SK-N-SH treated with all-trans-retinoic acid at 6 μM for 48 hours (cell line): ENCODE measurements at regions not wholly inside any gene's neighbourhood (a gene's known extent, or its start where the extent isn't known, plus 50 kb on each side); places are given as distances from the start of the nearest gene placed in this dataset.

ENCODE experiments used
- PATZ1 ChIP-seq: fragments of 250-450 bp; sonication (Bioruptor Pico); IDR thresholded peaks from 2 replicates; pipeline ENCODE4 v1.8.0; 2020; ENCODE audit warnings: mild to moderate bottlenecking, moderate library complexity, borderline replicate concordance
- TCF4 ChIP-seq: fragments of 250-450 bp; sonication (Bioruptor Pico); IDR thresholded peaks from 2 replicates; pipeline ENCODE4 v1.8.0; 2021; ENCODE audit warnings: mild to moderate bottlenecking, moderate library complexity, borderline replicate concordance
- TSHZ2 ChIP-seq: fragments of 250-450 bp; sonication (Bioruptor Pico); IDR thresholded peaks from 2 replicates; pipeline ENCODE4 v1.5.0; 2020; ENCODE audit warnings: mild to moderate bottlenecking, moderate library complexity
- ZFP3 ChIP-seq: fragments of 250-450 bp; sonication (Bioruptor Pico); IDR thresholded peaks from 2 replicates; pipeline ENCODE4 v1.5.0; 2020; ENCODE audit warnings: mild to moderate bottlenecking, moderate library complexity

DNA sequence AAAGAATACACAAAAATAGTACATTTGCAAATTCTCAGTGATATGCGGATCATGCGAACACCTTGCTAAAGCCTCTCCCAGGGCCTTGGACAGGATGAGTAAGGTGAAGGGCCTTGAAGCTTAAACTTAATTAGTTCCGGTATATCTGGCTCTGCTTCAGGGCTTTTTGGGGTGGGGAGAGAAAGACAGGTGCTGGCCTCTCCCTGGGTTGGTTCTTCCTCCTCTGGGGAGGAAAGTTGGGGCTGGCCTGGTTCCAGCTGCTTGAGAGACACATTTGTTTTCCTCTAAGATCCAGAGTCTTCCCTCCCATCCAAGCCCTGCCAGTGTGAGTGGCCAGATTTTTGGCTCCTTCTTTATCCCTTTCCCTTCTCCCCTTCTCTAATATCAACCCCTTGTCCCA, 64.7 kb upstream of the EPHB3 start:
- TF ChIP-seq TCF4 (CRISPR knock-in tag) (no peak), ZFP3 (CRISPR knock-in tag) (no peak), PATZ1 (no peak), TSHZ2 (no peak)
